ENCODE measurements at regions not wholly inside any gene's neighbourhood (a gene's known extent, or its start where the extent isn't known, plus 50 kb on each side); places are given as distances from the start of the nearest gene placed in this dataset.

- TF ChIP-seq CTCF (IDR thresholded peaks at IDR 0.05), result no peak
- no peak for TF ChIP-seq ZFX (IDR thresholded peaks at IDR 0.05; ENCODE audit: borderline replicate concordance)
Observed at GRCh38 chr3:56956906-56957305, 103.6 kb upstream of the SPATA12 start.

Measured in 22Rv1 (cell line).